GM23338 (cell line): ENCODE measurements at regions not wholly inside any gene's neighbourhood (a gene's known extent, or its start where the extent isn't known, plus 50 kb on each side); places are given as distances from the start of the nearest gene placed in this dataset.

Experiments used
- CREB1 ChIP-seq: fragments of 250-450 bp; sonication (Bioruptor Pico); IDR thresholded peaks from 2 replicates; pipeline ENCODE4 v1.5.0; 2020; ENCODE audit warnings: low read depth, mild to moderate bottlenecking, moderate library complexity
- EZH2 ChIP-seq: fragments of 200-600 bp; sonication (generic); IDR thresholded peaks from one replicate; pipeline ENCODE4 v1.8.0; 2017; ENCODE audit warnings: antibody characterized with exemption, mild to moderate bottlenecking, low read depth; ENCODE audit not compliant: unreplicated experiment
- EZH2phosphoT487 ChIP-seq: fragments of 200-600 bp; sonication (generic); IDR thresholded peaks from one replicate; pipeline ENCODE4 v1.8.1; 2018; ENCODE audit warnings: antibody characterized with exemption; ENCODE audit not compliant: unreplicated experiment
- JUNB ChIP-seq: IDR thresholded peaks from one replicate; pipeline ENCODE4 v1.6.1; 2016; ENCODE audit warnings: antibody characterized with exemption; ENCODE audit not compliant: unreplicated experiment
- NANOG ChIP-seq: IDR thresholded peaks from 2 replicates; pipeline ENCODE4 v1.6.1; 2016; ENCODE audit warnings: antibody characterized with exemption, borderline replicate concordance
- POLR2AphosphoS5 ChIP-seq: IDR thresholded peaks from 2 replicates; pipeline ENCODE4 v1.6.1; 2016; ENCODE audit warnings: antibody characterized with exemption, low read depth
- STAT1 ChIP-seq: IDR thresholded peaks from one replicate; pipeline ENCODE4 v1.6.1; 2016; ENCODE audit warnings: antibody characterized with exemption; ENCODE audit not compliant: unreplicated experiment
- ZNF114 ChIP-seq: fragments of 250-450 bp; sonication (Bioruptor Pico); IDR thresholded peaks from 2 replicates; pipeline ENCODE4 v1.5.0; 2020; ENCODE audit warnings: mild to moderate bottlenecking, moderate library complexity
- ZNF331 ChIP-seq: fragments of 250-450 bp; sonication (Bioruptor Pico); IDR thresholded peaks from 2 replicates; pipeline ENCODE4 v1.5.0; 2020; ENCODE audit warnings: low read depth, mild to moderate bottlenecking, moderate library complexity
- TF ChIP-seq, protein P1 (sequence below): fragments of 250-450 bp; sonication (Bioruptor Pico); IDR thresholded peaks from 2 replicates; pipeline ENCODE4 v1.5.0; 2020; ENCODE audit warnings: mild to moderate bottlenecking, moderate library complexity
- TF ChIP-seq, protein P2 (sequence below): IDR thresholded peaks from 2 replicates; pipeline ENCODE4 v1.6.1; 2016; ENCODE audit warnings: antibody characterized with exemption
- TF ChIP-seq, protein P3 (sequence below), 2 experiments: fragments of 200-600 bp in 1 of 2; sonication (generic) in 1 of 2; conservative IDR thresholded peaks; 2 replicates each; pipeline versions ENCODE4 v1.5.1 to v1.6.1; 2016 to 2017; ENCODE audit warnings: antibody characterized with exemption in 2 of 2, low read depth in 2 of 2, mild to moderate bottlenecking in 2 of 2, moderate library complexity in 1 of 2

DNA sequence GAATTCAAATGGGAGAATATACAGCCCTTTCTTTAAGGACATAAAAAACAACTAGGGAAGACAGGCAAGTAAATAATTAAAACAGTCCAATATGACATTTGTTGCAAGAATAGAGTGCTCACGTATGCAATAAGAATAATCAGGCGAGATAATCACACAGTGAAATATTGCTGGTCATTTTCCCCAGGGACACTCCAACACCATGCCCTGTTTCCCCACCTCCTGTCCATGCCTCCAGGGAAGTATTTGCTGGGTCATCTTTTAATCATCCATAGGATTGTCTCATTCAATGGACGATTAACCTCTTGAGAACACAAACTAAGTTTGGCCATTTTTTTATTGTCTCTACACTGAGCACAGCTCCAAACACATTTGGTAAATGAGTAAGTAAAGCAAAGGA is 472.9 kb downstream of the C6orf118 start (continued):
- TF ChIP-seq, protein P1, sequence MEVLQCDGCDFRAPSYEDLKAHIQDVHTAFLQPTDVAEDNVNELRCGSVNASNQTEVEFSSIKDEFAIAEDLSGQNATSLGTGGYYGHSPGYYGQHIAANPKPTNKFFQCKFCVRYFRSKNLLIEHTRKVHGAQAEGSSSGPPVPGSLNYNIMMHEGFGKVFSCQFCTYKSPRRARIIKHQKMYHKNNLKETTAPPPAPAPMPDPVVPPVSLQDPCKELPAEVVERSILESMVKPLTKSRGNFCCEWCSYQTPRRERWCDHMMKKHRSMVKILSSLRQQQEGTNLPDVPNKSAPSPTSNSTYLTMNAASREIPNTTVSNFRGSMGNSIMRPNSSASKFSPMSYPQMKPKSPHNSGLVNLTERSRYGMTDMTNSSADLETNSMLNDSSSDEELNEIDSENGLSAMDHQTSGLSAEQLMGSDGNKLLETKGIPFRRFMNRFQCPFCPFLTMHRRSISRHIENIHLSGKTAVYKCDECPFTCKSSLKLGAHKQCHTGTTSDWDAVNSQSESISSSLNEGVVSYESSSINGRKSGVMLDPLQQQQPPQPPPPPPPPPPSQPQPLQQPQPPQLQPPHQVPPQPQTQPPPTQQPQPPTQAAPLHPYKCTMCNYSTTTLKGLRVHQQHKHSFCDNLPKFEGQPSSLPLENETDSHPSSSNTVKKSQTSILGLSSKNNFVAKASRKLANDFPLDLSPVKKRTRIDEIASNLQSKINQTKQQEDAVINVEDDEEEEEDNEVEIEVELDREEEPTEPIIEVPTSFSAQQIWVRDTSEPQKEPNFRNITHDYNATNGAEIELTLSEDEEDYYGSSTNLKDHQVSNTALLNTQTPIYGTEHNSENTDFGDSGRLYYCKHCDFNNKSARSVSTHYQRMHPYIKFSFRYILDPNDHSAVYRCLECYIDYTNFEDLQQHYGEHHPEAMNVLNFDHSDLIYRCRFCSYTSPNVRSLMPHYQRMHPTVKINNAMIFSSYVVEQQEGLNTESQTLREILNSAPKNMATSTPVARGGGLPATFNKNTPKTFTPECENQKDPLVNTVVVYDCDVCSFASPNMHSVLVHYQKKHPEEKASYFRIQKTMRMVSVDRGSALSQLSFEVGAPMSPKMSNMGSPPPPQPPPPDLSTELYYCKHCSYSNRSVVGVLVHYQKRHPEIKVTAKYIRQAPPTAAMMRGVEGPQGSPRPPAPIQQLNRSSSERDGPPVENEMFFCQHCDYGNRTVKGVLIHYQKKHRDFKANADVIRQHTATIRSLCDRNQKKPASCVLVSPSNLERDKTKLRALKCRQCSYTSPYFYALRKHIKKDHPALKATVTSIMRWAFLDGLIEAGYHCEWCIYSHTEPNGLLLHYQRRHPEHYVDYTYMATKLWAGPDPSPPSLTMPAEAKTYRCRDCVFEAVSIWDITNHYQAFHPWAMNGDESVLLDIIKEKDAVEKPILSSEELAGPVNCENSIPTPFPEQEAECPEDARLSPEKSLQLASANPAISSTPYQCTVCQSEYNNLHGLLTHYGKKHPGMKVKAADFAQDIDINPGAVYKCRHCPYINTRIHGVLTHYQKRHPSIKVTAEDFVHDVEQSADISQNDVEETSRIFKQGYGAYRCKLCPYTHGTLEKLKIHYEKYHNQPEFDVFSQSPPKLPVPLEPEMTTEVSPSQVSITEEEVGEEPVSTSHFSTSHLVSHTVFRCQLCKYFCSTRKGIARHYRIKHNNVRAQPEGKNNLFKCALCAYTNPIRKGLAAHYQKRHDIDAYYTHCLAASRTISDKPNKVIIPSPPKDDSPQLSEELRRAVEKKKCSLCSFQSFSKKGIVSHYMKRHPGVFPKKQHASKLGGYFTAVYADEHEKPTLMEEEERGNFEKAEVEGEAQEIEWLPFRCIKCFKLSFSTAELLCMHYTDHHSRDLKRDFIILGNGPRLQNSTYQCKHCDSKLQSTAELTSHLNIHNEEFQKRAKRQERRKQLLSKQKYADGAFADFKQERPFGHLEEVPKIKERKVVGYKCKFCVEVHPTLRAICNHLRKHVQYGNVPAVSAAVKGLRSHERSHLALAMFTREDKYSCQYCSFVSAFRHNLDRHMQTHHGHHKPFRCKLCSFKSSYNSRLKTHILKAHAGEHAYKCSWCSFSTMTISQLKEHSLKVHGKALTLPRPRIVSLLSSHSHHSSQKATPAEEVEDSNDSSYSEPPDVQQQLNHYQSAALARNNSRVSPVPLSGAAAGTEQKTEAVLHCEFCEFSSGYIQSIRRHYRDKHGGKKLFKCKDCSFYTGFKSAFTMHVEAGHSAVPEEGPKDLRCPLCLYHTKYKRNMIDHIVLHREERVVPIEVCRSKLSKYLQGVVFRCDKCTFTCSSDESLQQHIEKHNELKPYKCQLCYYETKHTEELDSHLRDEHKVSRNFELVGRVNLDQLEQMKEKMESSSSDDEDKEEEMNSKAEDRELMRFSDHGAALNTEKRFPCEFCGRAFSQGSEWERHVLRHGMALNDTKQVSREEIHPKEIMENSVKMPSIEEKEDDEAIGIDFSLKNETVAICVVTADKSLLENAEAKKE = no peak
- TF ChIP-seq EZH2 = no peak
- TF ChIP-seq ZNF114 = no peak
- TF ChIP-seq EZH2phosphoT487 = no peak
- no peak for TF ChIP-seq STAT1
- TF ChIP-seq NANOG = no peak
- no peak for TF ChIP-seq CREB1
- TF ChIP-seq, protein P2, sequence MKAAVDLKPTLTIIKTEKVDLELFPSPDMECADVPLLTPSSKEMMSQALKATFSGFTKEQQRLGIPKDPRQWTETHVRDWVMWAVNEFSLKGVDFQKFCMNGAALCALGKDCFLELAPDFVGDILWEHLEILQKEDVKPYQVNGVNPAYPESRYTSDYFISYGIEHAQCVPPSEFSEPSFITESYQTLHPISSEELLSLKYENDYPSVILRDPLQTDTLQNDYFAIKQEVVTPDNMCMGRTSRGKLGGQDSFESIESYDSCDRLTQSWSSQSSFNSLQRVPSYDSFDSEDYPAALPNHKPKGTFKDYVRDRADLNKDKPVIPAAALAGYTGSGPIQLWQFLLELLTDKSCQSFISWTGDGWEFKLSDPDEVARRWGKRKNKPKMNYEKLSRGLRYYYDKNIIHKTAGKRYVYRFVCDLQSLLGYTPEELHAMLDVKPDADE = no peak
- TF ChIP-seq ZNF331 = no peak
- TF ChIP-seq JUNB = no peak
- TF ChIP-seq, protein P3, sequence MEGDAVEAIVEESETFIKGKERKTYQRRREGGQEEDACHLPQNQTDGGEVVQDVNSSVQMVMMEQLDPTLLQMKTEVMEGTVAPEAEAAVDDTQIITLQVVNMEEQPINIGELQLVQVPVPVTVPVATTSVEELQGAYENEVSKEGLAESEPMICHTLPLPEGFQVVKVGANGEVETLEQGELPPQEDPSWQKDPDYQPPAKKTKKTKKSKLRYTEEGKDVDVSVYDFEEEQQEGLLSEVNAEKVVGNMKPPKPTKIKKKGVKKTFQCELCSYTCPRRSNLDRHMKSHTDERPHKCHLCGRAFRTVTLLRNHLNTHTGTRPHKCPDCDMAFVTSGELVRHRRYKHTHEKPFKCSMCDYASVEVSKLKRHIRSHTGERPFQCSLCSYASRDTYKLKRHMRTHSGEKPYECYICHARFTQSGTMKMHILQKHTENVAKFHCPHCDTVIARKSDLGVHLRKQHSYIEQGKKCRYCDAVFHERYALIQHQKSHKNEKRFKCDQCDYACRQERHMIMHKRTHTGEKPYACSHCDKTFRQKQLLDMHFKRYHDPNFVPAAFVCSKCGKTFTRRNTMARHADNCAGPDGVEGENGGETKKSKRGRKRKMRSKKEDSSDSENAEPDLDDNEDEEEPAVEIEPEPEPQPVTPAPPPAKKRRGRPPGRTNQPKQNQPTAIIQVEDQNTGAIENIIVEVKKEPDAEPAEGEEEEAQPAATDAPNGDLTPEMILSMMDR (conservative IDR thresholded peaks at IDR 0.05; ENCODE audit: low read depth in 2 of 2) = no peak
- no peak for TF ChIP-seq POLR2AphosphoS5
